H1 (cell line): ENCODE measurements at regions not wholly inside any gene's neighbourhood (a gene's known extent, or its start where the extent isn't known, plus 50 kb on each side); places are given as distances from the start of the nearest gene placed in this dataset.

Experiments
- CTCF ChIA-PET: fragments of 300-600 bp; sonication (Branson Sonifier 250); formaldehyde crosslinking; loops from one replicate; lab custom pipeline; 2021; ENCODE audit not compliant: partially characterized antibody; lab: Charles Lee
- POLR2A ChIA-PET: fragments of 300-600 bp; sonication (Branson Sonifier 250); formaldehyde crosslinking; loops from one replicate; lab custom pipeline; 2021; ENCODE audit warnings: inconsistent platforms; ENCODE audit not compliant: partially characterized antibody; lab: Charles Lee
- DNase-seq, 2 experiments: peaks; one replicate each; pipeline versions ENCODE4 v3.0.0 to v3.0.0-alpha.2; 2010 to 2022; ENCODE audit warnings: low spot score in 2 of 2, low read depth in 1 of 2, mixed read lengths in 1 of 2
- FAIRE-seq: peaks from 2 replicates; lab custom pipeline; 2011; peaks lifted over from hg19 to GRCh38; lab: Jason Lieb, UNC
- H2AFZ ChIP-seq: 2 replicates; pipeline ENCODE4 v1.8.1; 2012; ENCODE audit warnings: low read length, inconsistent platforms
- H2AK5ac ChIP-seq: 2 replicates; pipeline ENCODE4 v1.6.1; 2013; ENCODE audit warnings: low read depth, low read length
- H2BK120ac ChIP-seq: replicated peaks from 2 replicates; pipeline ENCODE3; 2013; ENCODE audit warnings: low read depth, low read length, inconsistent platforms
- H2BK12ac ChIP-seq: 2 replicates; pipeline ENCODE4 v1.6.1; 2013; ENCODE audit warnings: low read depth, low read length
- H2BK15ac ChIP-seq: 2 replicates; pipeline ENCODE4 v1.6.1; 2013; ENCODE audit warnings: low read length
- H2BK20ac ChIP-seq: 2 replicates; pipeline ENCODE4 v1.6.1; 2013; ENCODE audit warnings: low read length
- H2BK5ac ChIP-seq: 2 replicates; pipeline ENCODE4 v1.6.1; 2013; ENCODE audit warnings: low read depth, low read length
- H3K14ac ChIP-seq: 2 replicates; pipeline ENCODE4 v1.6.1; 2013; ENCODE audit warnings: inconsistent platforms; ENCODE audit not compliant: insufficient read length
- H3K18ac ChIP-seq: 2 replicates; pipeline ENCODE4 v1.6.1; 2013; ENCODE audit warnings: low read length; ENCODE audit errors: extremely low read depth
- H3K23ac ChIP-seq: 2 replicates; pipeline ENCODE4 v1.6.1; 2013; ENCODE audit warnings: inconsistent platforms; ENCODE audit not compliant: insufficient read length
- H3K23me2 ChIP-seq: 2 replicates; pipeline ENCODE4 v1.6.1; 2013; ENCODE audit warnings: low read depth, low read length
- H3K27ac ChIP-seq: 2 replicates; pipeline ENCODE4 v1.6.1; 2011; ENCODE audit warnings: low read depth, low read length, inconsistent platforms
- H3K27me3 ChIP-seq, 4 experiments: replicated peaks in 1 of 4; 1 replicate in 1 of 4; 2 replicates in 3 of 4; pipeline versions ENCODE4 v1.6.1 to v1.8.1; 2011 to 2013; ENCODE audit warnings: low read length in 3 of 4, mild to moderate bottlenecking in 3 of 4, inconsistent platforms in 2 of 4, mixed read lengths in 2 of 4, moderate library complexity in 1 of 4; ENCODE audit not compliant: control insufficient read depth in 3 of 4, insufficient read depth in 3 of 4; ENCODE audit errors: extremely low read depth in 1 of 4
- H3K36me3 ChIP-seq, 4 experiments: 2 replicates each; pipeline versions ENCODE4 v1.6.1 to v1.8.1; 2011 to 2013; ENCODE audit warnings: mild to moderate bottlenecking in 4 of 4, low read length in 3 of 4, moderate library complexity in 2 of 4, control low read depth in 1 of 4, inconsistent platforms in 1 of 4; ENCODE audit not compliant: insufficient read depth in 4 of 4, control insufficient read depth in 2 of 4
- H3K4ac ChIP-seq: replicated peaks from 2 replicates; pipeline ENCODE3; 2013; ENCODE audit warnings: low read length, low read depth, mixed read lengths, inconsistent platforms; ENCODE audit not compliant: insufficient read length
- H3K4me1 ChIP-seq, 4 experiments: replicated peaks in 1 of 4; 1 replicate in 1 of 4; 2 replicates in 3 of 4; pipeline versions ENCODE4 v1.6.1 to v1.8.1; 2011 to 2013; ENCODE audit warnings: low read length in 3 of 4, inconsistent platforms in 2 of 4, mixed read lengths in 1 of 4; ENCODE audit not compliant: insufficient read depth in 4 of 4, control insufficient read depth in 3 of 4
- H3K4me2 ChIP-seq, 2 experiments: 2 replicates each; pipeline versions ENCODE4 v1.6.1 to v1.8.1; 2011 to 2013; ENCODE audit warnings: low read depth in 2 of 2, low read length in 2 of 2, control low read depth in 1 of 2, inconsistent platforms in 1 of 2, mild to moderate bottlenecking in 1 of 2; ENCODE audit not compliant: insufficient read depth in 1 of 2
- H3K4me3 ChIP-seq, 4 experiments: fragments of 200-600, 300-600 bp in 1 of 4; sonication (generic), shearing (Covaris generic), sonication (Bioruptor Twin) in 1 of 4; 2 replicates each; pipeline versions ENCODE4 v1.5.1 to v1.8.1; 2011 to 2016; ENCODE audit warnings: low read length in 4 of 4, low read depth in 3 of 4, control low read depth in 2 of 4, inconsistent platforms in 2 of 4, mild to moderate bottlenecking in 2 of 4, mixed read lengths in 1 of 4, moderate library complexity in 1 of 4; ENCODE audit not compliant: insufficient read depth in 2 of 4; ENCODE audit errors: extremely low read depth in 1 of 4
- H3K56ac ChIP-seq: replicated peaks from 2 replicates; pipeline ENCODE3; 2013; ENCODE audit warnings: low read depth, mild to moderate bottlenecking, mixed read lengths, low read length, inconsistent platforms; ENCODE audit not compliant: insufficient read length
- H3K79me1 ChIP-seq: 2 replicates; pipeline ENCODE4 v1.6.1; 2013; ENCODE audit warnings: low read depth, low read length, control low read depth
- H3K79me2 ChIP-seq, 2 experiments: 2 replicates each; pipeline versions ENCODE4 v1.6.1 to v1.8.1; 2012 to 2013; ENCODE audit warnings: low read length in 2 of 2, mild to moderate bottlenecking in 2 of 2, inconsistent platforms in 1 of 2; ENCODE audit not compliant: insufficient read depth in 2 of 2, control insufficient read depth in 1 of 2
- H3K9ac ChIP-seq, 4 experiments: replicated peaks in 1 of 4; 1 replicate in 1 of 4; 2 replicates in 3 of 4; pipeline versions ENCODE4 v1.6.1 to v1.8.1; 2011 to 2013; ENCODE audit warnings: low read depth in 3 of 4, low read length in 3 of 4, control low read depth in 2 of 4, mild to moderate bottlenecking in 2 of 4, moderate library complexity in 2 of 4, inconsistent platforms in 1 of 4; ENCODE audit errors: extremely low read depth in 1 of 4
- H3K9me3 ChIP-seq, 2 experiments: 2 replicates each; pipeline versions ENCODE4 v1.6.1 to v1.8.1; 2012 to 2013; ENCODE audit warnings: mild to moderate bottlenecking in 2 of 2, moderate library complexity in 2 of 2, control low read depth in 1 of 2, inconsistent platforms in 1 of 2, low read depth in 1 of 2, low read length in 1 of 2, mixed read lengths in 1 of 2; ENCODE audit not compliant: insufficient read depth in 2 of 2
- H4K20me1 ChIP-seq, 2 experiments: replicated peaks in 1 of 2; 2 replicates each; pipeline versions ENCODE3 to v1.8.1; 2011 to 2013; ENCODE audit warnings: inconsistent platforms in 2 of 2, low read length in 2 of 2, mild to moderate bottlenecking in 1 of 2; ENCODE audit not compliant: insufficient read depth in 2 of 2, control insufficient read depth in 1 of 2
- H4K5ac ChIP-seq: 2 replicates; pipeline ENCODE4 v1.6.1; 2013; ENCODE audit warnings: low read length, low read depth, mixed read lengths, inconsistent platforms; ENCODE audit not compliant: insufficient read length
- H4K8ac ChIP-seq: 2 replicates; pipeline ENCODE4 v1.8.0; 2013; ENCODE audit warnings: mild to moderate bottlenecking, moderate library complexity, low read length, inconsistent platforms; ENCODE audit not compliant: insufficient read depth; ENCODE audit errors: extremely low read depth
- H4K91ac ChIP-seq: replicated peaks from 2 replicates; pipeline ENCODE3; 2013; ENCODE audit warnings: low read length, mixed read lengths, inconsistent platforms; ENCODE audit not compliant: insufficient read length
- BACH1 ChIP-seq: IDR thresholded peaks from 2 replicates; pipeline ENCODE4 v1.6.1; 2012; ENCODE audit warnings: low read length, improper control_type of control experiment
- CHD1 ChIP-seq: IDR thresholded peaks from 2 replicates; pipeline ENCODE4 v1.6.1; 2012; ENCODE audit warnings: low read depth, low read length, improper control_type of control experiment
- EP300 ChIP-seq, 2 experiments: IDR thresholded peaks; 1 replicate in 1 of 2; 2 replicates in 1 of 2; pipeline ENCODE4 v1.6.1; 2011 to 2012; ENCODE audit warnings: low read depth in 2 of 2, low read length in 2 of 2, mild to moderate bottlenecking in 2 of 2, borderline replicate concordance in 1 of 2, inconsistent platforms in 1 of 2, moderate library complexity in 1 of 2
- FOSL1 ChIP-seq: IDR thresholded peaks from 2 replicates; pipeline ENCODE4 v1.6.1; 2011; ENCODE audit warnings: mild to moderate bottlenecking, low read depth, low read length, moderate library complexity; ENCODE audit not compliant: insufficient read depth
- KDM5A ChIP-seq: fragments of 200-600 bp; IDR thresholded peaks from 2 replicates; pipeline ENCODE4 v1.7.1; 2012; ENCODE audit warnings: mild to moderate bottlenecking, low read length, inconsistent platforms, mixed read lengths
- SUZ12 ChIP-seq: fragments of 200-600 bp; sonication (generic); IDR thresholded peaks from 2 replicates; pipeline ENCODE4 v1.6.1; 2012; ENCODE audit warnings: mild to moderate bottlenecking, inconsistent platforms, low read length, moderate library complexity, mixed read lengths
- TAF1 ChIP-seq: IDR thresholded peaks from 2 replicates; pipeline ENCODE4 v1.6.1; 2011; ENCODE audit warnings: mild to moderate bottlenecking, low read depth, low read length
- WGBS, 2 experiments: shearing (Covaris generic) in 1 of 2; methylation state at CpG; one replicate each; pipeline versions ENCODE4 v1.1.6 to v1.1.7; 2013 to 2015; ENCODE audit warnings: low lambda C conversion rate in 2 of 2, mixed read lengths in 2 of 2, inconsistent platforms in 1 of 2, low coverage in 1 of 2, missing lambda C conversion rate in 1 of 2; ENCODE audit not compliant: insufficient replicate concordance in 2 of 2, insufficient coverage in 1 of 2, insufficient read length in 1 of 2; ENCODE audit errors: extremely low coverage in 1 of 2, missing lambda C conversion rate in 1 of 2; 5-methylcytosine and 5-hydroxymethylcytosine counted together

GRCh38 chr2:217438821-217439220 lies 564.0 kb downstream of the TNS1 start:
- POLR2A ChIA-PET: no interaction called here
- TF ChIP-seq FOSL1: no peak
- TF ChIP-seq CHD1: no peak
- TF ChIP-seq EP300 (IDR thresholded peaks at IDR 0.05; ENCODE audit: borderline replicate concordance in 1 of 2, low read depth in 2 of 2, low read length in 2 of 2): no peak
- no peak for TF ChIP-seq SUZ12
- TF ChIP-seq KDM5A: no peak
- no peak for TF ChIP-seq BACH1
- TF ChIP-seq TAF1: no peak
- H3K9me3 ChIP-seq: no peaks in the 10 kb centered on the region

More at GRCh38 chr2:217438821-217439220, 564.0 kb downstream of the TNS1 start:
- no peak overlapping the region for H3K56ac ChIP-seq
- no peak overlapping the region for H3K14ac ChIP-seq
- no peak overlapping the region for H3K23ac ChIP-seq
- H2BK5ac ChIP-seq: no peak overlapping the region
- no peak overlapping the region for H2BK15ac ChIP-seq
- no peaks in the 10 kb centered on the region for H4K20me1 ChIP-seq
- DNase-seq (no peak), FAIRE-seq (no peak)
- H2AFZ ChIP-seq: no peak overlapping the region
- H3K27ac ChIP-seq: no peak overlapping the region
- no peak overlapping the region for H3K4me2 ChIP-seq
- H2BK12ac ChIP-seq: no peak overlapping the region
- H3K79me1 ChIP-seq: no peaks in the 10 kb centered on the region
- CTCF ChIA-PET: interaction anchor here (0.7 to 2.7 kb wide), 2 partner anchors 17 to 213 kb away, joined by 3 to 10 read pairs; no protein-coding TSS in a partner anchor
- no peak overlapping the region for H4K8ac ChIP-seq
- H4K5ac ChIP-seq: no peak overlapping the region
- no peaks in the 10 kb centered on the region for H3K36me3 ChIP-seq
- H3K23me2 ChIP-seq: no peaks in the 10 kb centered on the region
- H2BK120ac ChIP-seq: no peak overlapping the region
- no peak overlapping the region for H3K4ac ChIP-seq
- H3K18ac ChIP-seq: no peak overlapping the region
- H3K4me1 ChIP-seq: peaks cover 0 to 9% (median 7%) of the 10 kb centered on the region in 4 experiments; a peak in 5 of 7 replicates
- no peak overlapping the region for H3K4me3 ChIP-seq
- no peak overlapping the region for H2AK5ac ChIP-seq
- no peak overlapping the region for H2BK20ac ChIP-seq
- H3K79me2 ChIP-seq: no peaks in the 10 kb centered on the region
- WGBS, 2 experiments: 100% methylated on average over 1 of the region's 1 CpG; no CpG with 5 or more reads in 1 of the 2 experiments
- no peak overlapping the region for H3K9ac ChIP-seq
- H3K27me3 ChIP-seq: no peaks in the 10 kb centered on the region
- H4K91ac ChIP-seq: no peak overlapping the region
